ENCODE measurements at regions not wholly inside any gene's neighbourhood (a gene's known extent, or its start where the extent isn't known, plus 50 kb on each side); places are given as distances from the start of the nearest gene placed in this dataset.

- Histone ChIP-seq H3K36me3 (no peaks in the 10 kb centered on the region), H3K9me3 (no peaks in the 10 kb centered on the region), H3K4me3 (no peak overlapping the region), H3K4me1 (no peaks in the 10 kb centered on the region), H3K27me3 (no peaks in the 10 kb centered on the region), H3K27ac (no peak overlapping the region)
- no peak for DNase-seq
- ATAC-seq (ENCODE audit: low FRiP score in 2 of 2), result no peak
- 68 to 75% methylated on average over 4 of the region's 4 CpGs for WGBS, 2 donors
- TF ChIP-seq POLR2AphosphoS5 (IDR thresholded peaks at IDR 0.05) (no peak), POLR2A (IDR thresholded peaks at IDR 0.05) (no peak), EP300 (IDR thresholded peaks at IDR 0.05) (no peak), CTCF (IDR thresholded peaks at IDR 0.05) (no peak)
Measured at GRCh38 chr9:80875947-80876346, 813.4 kb downstream of the TLE1 start.

- DNase-seq (no peak), ATAC-seq (ENCODE audit: low FRiP score in 2 of 2) (no peak)
- TF ChIP-seq POLR2AphosphoS5 (IDR thresholded peaks at IDR 0.05) (no peak), CTCF (IDR thresholded peaks at IDR 0.05) (no peak), EP300 (IDR thresholded peaks at IDR 0.05) (no peak), POLR2A (IDR thresholded peaks at IDR 0.05) (no peak)
- Histone ChIP-seq H3K9me3 (no peaks in the 10 kb centered on the region), H3K27me3 (no peaks in the 10 kb centered on the region), H3K36me3 (no peaks in the 10 kb centered on the region), H3K4me3 (no peak overlapping the region), H3K4me1 (no peaks in the 10 kb centered on the region), H3K27ac (no peak overlapping the region)
- 30 to 46% methylated on average over 1 of the region's 1 CpG for WGBS, 2 donors
Measured at GRCh38 chr9:80874276-80874675, 815.1 kb downstream of the TLE1 start.

- Histone ChIP-seq H3K9me3 (no peaks in the 10 kb centered on the region), H3K27ac (no peak overlapping the region), H3K4me3 (no peak overlapping the region), H3K27me3 (no peaks in the 10 kb centered on the region), H3K36me3 (no peaks in the 10 kb centered on the region), H3K4me1 (no peaks in the 10 kb centered on the region)
- DNase-seq (no peak), ATAC-seq (ENCODE audit: low FRiP score in 2 of 2) (no peak)
- WGBS, 2 donors, result 65 to 75% methylated on average over 2 of the region's 2 CpGs
- TF ChIP-seq POLR2AphosphoS5 (IDR thresholded peaks at IDR 0.05), result no peak
- no peak for TF ChIP-seq CTCF (IDR thresholded peaks at IDR 0.05)
- TF ChIP-seq POLR2A (IDR thresholded peaks at IDR 0.05), result no peak
- no peak for TF ChIP-seq EP300 (IDR thresholded peaks at IDR 0.05)
Measured at GRCh38 chr9:80873861-80874260, 815.5 kb downstream of the TLE1 start.

GRCh38 chr9:80871596-80871995, 817.8 kb downstream of the TLE1 start:
- Histone ChIP-seq H3K36me3 (no peaks in the 10 kb centered on the region), H3K9me3 (no peaks in the 10 kb centered on the region)
- no peak for DNase-seq

More at GRCh38 chr9:80871596-80871995, 817.8 kb downstream of the TLE1 start:
- Histone ChIP-seq H3K27ac (no peak overlapping the region), H3K27me3 (no peaks in the 10 kb centered on the region), H3K4me1 (no peaks in the 10 kb centered on the region), H3K4me3 (no peak overlapping the region)
- no peak for ATAC-seq (ENCODE audit: low FRiP score in 2 of 2)
- no peak for TF ChIP-seq POLR2AphosphoS5 (IDR thresholded peaks at IDR 0.05)
- no peak for TF ChIP-seq EP300 (IDR thresholded peaks at IDR 0.05)
- no peak for TF ChIP-seq POLR2A (IDR thresholded peaks at IDR 0.05)
- TF ChIP-seq CTCF (IDR thresholded peaks at IDR 0.05), result no peak

All from upper lobe of left lung (tissue), 6 donors.